GM19025 (cell line): ENCODE measurements at regions not wholly inside any gene's neighbourhood (a gene's known extent, or its start where the extent isn't known, plus 50 kb on each side); places are given as distances from the start of the nearest gene placed in this dataset.
A peak's percentile ranks its signal among the peaks of the same experiment; 100 is the strongest.

Source experiments
- ATAC-seq: cut with Tn5 transposase; IDR thresholded peaks from one replicate; pipeline ENCODE4 v1.9.1; 2021; ENCODE audit warnings: mild to moderate bottlenecking, low read depth, moderate library complexity; ENCODE audit not compliant: unreplicated experiment

DNA sequence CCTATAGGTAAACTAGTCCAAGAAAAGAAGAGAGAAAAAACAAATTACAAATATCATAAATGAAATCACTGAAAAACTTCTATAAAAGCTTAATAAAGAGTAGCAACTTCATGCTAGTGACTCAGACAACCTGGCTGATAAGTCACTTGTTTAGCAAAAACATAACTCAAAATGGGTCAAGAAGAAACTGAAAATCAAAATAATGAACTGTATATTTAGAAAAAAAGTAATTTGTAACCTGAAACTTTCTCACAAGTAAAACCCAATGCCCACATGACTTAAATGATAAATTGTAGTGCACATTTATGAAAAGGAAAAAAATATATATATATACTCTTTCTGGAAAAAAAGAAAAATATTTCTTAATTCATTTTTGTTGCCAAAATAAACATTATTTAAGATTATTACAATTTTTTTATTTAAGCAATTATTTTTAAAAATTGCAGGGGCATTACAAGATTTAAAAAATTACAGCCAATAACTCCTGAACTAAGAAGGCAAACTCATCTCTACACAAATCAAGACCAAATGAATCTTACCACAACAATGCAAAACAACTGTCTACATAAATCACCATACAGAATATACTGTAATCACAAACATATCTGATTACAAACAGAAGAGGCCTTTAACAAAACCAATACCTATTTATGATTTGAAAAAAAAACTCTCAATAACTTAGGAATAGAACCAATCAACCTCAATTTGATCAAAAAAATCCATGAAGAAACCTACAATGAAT is 406.3 kb downstream of the CDH7 start:
- no peak for ATAC-seq

- no peak for ATAC-seq
Measured at GRCh38 chr18:66150650-66151049, 399.8 kb downstream of the CDH7 start.

- ATAC-seq = no peak
Measured at GRCh38 chr18:66143029-66143428, 392.2 kb downstream of the CDH7 start.

DNA sequence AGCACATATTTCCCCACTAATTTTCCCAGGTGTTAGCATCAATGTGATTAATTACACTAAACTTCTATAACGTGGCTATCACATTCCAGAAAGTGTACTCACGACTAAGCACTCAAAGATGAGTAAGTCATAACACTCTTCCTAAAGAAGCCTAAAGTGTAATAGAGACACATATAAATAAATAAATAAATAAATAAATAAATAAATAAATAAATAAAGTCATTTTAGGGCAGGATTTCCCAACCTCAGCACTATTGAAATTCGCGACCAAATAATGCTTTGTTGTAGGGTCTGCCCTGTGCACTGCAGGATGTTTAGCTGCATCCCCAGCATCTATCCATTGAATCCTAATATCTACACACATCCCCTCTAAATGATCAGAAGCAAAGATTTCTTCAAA is 390.9 kb downstream of the CDH7 start:
- no peak for ATAC-seq

- no peak for ATAC-seq
Measured at GRCh38 chr18:66138642-66139041, 387.8 kb downstream of the CDH7 start.

GRCh38 chr18:66136039-66136438 is 385.2 kb downstream of the CDH7 start:
- no peak for ATAC-seq

DNA sequence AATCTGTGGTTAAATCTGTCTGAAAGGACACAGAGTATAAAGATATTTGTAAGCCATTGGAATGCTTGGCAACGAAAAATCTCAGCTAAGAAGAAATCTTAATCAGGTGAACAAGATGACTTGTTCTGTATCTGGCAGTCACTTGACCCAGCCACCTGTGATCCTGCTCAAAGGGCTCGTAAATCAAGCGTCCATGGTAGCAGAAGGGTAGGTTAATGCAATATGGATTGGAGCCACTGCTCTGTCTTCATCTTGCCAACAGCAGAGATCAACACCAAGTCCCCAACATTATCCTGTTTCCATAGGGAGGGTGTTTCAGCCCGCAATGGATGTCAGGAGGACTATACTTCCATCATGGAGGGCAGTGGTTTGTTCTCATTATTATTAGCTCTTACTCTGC is 378.4 kb downstream of the CDH7 start:
- ATAC-seq = no peak

DNA sequence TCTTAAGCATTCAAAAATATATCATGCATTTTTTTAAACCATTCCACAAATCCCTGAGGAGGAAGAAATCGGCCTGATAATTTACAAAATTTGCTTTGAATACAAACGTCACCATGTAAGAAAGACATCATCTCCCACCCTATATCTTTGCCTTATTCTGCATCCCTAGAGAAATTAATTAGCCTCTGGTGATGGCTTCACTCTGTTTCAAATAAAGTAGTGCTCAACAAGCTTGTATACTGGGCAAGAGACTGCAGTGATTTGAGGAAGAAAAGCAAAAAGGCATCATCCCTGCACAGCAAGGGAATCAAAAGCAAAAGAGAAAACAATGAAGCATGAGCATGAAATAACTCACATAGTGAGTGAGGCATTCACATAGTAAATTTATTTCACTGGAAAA is 375.5 kb downstream of the CDH7 start:
- no peak for ATAC-seq

- no peak for ATAC-seq
Measured at GRCh38 chr18:66124394-66124793, 373.6 kb downstream of the CDH7 start.

DNA sequence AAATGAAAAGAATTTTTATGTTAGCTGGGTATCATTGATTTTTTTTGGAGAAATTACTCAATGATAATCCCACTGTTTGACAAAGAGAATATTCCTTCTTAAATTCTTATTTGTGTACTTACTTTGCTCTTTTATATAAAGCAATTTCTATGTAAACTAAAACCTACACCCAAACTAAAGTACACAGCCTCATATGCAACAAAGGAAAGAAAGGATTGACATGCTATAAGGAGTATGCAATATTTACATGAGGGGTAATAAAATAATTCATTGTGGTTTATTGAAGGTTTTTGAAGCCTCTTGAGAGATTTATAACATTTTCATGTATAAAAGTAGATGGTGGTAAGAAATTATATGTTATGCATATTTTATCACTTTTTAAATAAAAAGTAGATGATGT is 368.5 kb downstream of the CDH7 start:
- ATAC-seq = no peak

DNA sequence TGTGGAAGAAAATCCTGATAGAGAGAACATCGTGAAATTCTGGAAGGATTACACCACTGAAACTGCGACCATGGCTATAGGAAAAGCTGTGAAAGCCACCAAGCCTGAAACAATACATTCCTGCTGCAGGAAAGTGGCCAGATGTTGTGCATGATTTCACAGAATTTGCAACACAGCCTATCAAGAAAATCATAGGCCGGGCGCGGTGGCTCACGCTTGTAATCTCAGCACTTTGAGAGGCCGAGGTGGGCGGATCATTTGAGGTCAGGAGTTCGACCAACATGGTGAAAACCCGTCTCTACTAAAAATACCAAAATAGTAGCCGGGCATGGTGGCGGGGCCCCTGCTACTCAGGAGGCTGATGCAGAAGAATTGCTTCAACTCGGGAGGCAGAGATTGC is 360.2 kb downstream of the CDH7 start:
- ATAC-seq = no peak

- ATAC-seq = no peak
Measured at GRCh38 chr18:66110607-66111006, 359.8 kb downstream of the CDH7 start.

GRCh38 chr18:66109981-66110380 is 359.2 kb downstream of the CDH7 start:
- ATAC-seq = no peak

GRCh38 chr18:66107546-66107945 is 356.7 kb downstream of the CDH7 start:
- no peak for ATAC-seq

- ATAC-seq = no peak
Measured at GRCh38 chr18:66105016-66105415, 354.2 kb downstream of the CDH7 start.

DNA sequence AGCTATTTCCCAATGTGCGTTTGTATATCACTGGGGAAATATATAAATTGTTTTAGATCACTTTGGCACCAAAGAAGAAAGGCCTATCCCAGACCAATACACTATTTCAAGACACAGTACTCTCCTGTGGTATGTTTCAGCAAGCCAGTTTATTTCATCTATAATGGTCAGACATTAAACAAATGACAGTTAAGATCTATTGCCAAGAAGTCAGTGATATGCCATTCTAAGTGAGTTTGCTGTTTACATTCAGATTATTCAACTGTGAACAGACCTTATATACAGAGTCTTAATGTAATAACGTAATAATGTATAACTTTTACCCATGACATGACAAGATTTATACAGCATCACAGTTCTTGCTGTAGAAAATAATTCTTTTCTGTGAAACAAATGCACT is 352.7 kb downstream of the CDH7 start:
- ATAC-seq = no peak

GRCh38 chr18:66083078-66083477 is 332.3 kb downstream of the CDH7 start:
- no peak for ATAC-seq

DNA sequence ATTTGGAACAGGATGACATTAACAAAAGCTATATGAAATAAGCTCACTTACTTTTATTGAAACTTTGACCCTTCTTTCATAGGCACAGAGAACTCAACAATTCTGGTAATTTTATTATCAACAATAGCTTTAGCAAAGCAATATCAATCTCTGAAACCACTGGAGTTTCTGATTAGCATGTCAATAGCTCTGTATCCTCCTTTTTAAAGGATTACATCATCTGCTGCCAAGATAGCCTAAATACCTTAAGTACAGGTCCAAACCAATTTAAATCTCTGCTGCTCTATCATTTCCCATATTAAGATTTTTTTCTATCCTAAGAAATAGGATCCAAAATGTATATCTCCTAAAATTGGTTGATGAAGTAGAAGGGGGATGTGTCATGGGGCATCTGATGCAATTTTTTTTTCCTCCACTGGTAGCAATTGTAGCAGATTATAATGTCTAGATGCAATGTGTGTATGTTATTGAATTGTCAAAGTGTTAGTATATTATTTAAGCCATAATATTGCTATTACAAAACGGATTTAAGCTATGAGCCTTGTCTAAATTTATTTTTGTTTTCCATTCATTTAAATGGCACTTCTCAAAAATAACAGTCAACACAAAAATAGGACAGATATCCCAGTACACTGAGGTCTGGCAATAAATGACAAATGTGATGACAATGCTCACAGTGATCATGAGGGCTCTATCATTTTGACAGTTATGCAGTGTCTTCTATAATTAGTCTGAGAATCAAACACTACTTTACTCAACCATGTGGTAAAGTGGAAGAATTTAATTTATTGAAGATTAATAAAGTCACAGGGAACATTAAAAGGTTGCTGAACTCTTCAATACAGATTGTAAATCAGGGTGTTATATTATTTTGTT is 328.4 kb downstream of the CDH7 start:
- no peak for ATAC-seq

DNA sequence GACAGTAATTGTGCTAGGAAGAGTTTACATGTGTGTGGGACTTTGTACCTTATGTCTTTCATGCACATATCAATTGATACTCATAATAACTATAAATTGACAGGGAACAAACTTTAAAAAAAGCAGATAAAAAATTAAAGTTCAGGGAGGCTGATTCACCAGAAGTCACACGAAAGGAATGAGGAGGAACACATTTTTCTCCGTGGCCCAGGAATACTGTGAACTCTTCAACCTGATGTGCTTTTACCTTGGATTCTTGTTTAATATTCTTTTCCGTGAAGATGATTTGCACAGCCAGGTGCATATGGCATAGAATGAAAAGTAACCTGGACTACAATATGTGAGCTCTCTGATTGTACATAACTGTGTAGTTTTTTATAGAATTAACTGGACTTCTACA is 326.3 kb downstream of the CDH7 start:
- ATAC-seq = no peak

DNA sequence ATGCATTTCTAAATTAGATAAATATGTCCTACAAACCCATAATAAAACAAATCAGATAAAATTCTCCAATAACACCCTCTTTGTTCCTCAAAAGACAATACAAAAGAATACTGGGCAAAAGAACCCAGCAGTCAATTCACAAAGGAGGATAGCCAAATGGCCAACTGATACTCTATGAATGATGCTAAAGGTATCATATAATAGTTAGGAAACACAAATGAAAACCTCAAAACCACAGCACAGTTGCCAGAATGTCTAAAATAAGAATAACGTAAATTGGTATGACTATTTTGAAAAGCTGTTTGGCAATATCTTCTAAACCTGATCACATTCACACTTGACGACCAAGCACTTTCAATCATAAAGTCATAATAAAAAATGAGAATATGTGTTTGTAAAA is 315.4 kb downstream of the CDH7 start:
- ATAC-seq = no peak

GRCh38 chr18:66048406-66048805 is 297.6 kb downstream of the CDH7 start:
- no peak for ATAC-seq

DNA sequence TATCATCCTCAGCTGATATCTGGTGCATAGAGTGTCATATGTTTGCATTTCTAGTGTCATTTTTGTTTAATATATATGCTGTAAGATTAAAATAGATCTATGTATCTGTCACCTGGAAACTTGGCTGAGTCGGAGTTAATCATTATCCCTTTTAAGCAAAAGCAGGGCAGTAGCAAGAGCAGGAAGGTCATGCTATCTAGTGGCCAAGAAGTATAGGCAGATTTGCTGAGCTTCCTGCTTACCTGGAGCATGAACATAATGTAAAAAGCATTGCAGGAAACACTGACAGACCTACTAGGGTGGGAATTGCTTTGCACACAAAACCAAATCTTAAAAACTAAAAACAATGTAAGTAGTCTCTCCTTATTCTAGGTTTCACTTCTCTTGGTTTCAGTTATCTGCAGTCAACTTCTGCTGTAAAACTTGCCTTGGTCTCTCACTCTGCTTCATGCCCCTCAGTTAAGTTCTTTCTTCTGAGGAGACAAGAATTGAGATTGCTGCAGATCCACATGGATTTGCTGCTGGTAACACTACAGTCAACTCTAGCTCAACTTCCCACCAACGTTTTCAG is 295.3 kb downstream of the CDH7 start:
- peak; percentile 59 for ATAC-seq
